ENCODE measurements at regions not wholly inside any gene's neighbourhood (a gene's known extent, or its start where the extent isn't known, plus 50 kb on each side); places are given as distances from the start of the nearest gene placed in this dataset.
A peak's percentile ranks its signal among the peaks of the same experiment; 100 is the strongest.

DNA sequence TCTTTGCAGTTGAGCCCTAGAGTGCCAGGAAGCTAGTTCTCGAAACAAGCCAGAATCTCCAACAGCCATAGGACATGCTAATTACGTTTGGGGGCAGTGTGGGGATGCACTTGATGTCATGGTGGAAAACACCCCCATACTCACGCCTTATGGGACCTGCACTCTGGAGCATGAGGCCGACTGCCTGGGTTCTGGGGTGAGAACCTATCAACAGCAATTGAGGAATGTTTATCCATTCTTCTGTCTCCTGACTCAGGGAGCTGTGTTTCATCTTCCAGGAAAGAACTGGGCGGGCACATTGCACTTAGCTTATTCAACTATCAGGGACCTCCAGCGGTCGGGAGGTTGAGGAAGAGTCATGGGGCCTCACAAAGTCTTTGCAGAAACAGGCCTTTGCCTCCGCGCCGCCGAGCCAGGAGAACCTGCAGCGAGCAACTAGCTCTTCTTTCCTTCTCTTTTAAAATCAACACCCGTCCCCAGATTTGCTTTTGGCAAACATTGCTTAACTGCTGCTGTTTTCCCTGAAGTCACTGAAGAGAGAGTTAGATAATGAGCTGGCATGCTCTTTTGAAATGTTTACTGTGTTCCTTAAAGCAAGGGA is 226.1 kb upstream of the DIO3 start (continued):
- TF ChIP-seq ZMYM4 (CRISPR knock-in tag; IDR thresholded peaks at IDR 0.05) (no peak), PCBP1 (IDR thresholded peaks at IDR 0.05; ENCODE audit: borderline replicate concordance, low read depth, low read length) (no peak), TBX2 (CRISPR knock-in tag; IDR thresholded peaks at IDR 0.05; ENCODE audit: borderline replicate concordance) (peak; percentile 75), ZNF605 (CRISPR knock-in tag; IDR thresholded peaks at IDR 0.05) (peak; percentile 61; the same call in 1 of the 2 replicates), ZNF441 (CRISPR knock-in tag; IDR thresholded peaks at IDR 0.05; ENCODE audit: borderline replicate concordance) (peak; percentile 16; the same call in 1 of the 2 replicates), PLRG1 (conservative IDR thresholded peaks at IDR 0.05) (no peak), ZNF350 (CRISPR knock-in tag; IDR thresholded peaks at IDR 0.05; ENCODE audit: borderline replicate concordance, low read depth) (0 out of 2 replicates have a peak, but pooled peaks have one; percentile 21), ZNF841 (CRISPR knock-in tag; IDR thresholded peaks at IDR 0.05; ENCODE audit: borderline replicate concordance) (no peak), PRMT3 (CRISPR knock-in tag; IDR thresholded peaks at IDR 0.05; ENCODE audit: borderline replicate concordance, low read depth) (no peak), ZNF383 (CRISPR knock-in tag; IDR thresholded peaks at IDR 0.05; ENCODE audit: borderline replicate concordance) (no peak), ZNF33B (CRISPR knock-in tag; IDR thresholded peaks at IDR 0.05) (no peak), PCBP2 (optimal IDR thresholded peaks at IDR 0.05; ENCODE audit: low read depth, low read length, poor library complexity, severe bottlenecking) (no peak), KAT2B (IDR thresholded peaks at IDR 0.05; ENCODE audit: borderline replicate concordance, low read depth, low read length) (no peak), ZBTB21 (CRISPR knock-in tag; IDR thresholded peaks at IDR 0.05) (0 out of 2 replicates have a peak, but pooled peaks have one; percentile 4), ZMAT3 (CRISPR knock-in tag; conservative IDR thresholded peaks at IDR 0.05) (no peak)
- TF ChIP-seq, protein P1, sequence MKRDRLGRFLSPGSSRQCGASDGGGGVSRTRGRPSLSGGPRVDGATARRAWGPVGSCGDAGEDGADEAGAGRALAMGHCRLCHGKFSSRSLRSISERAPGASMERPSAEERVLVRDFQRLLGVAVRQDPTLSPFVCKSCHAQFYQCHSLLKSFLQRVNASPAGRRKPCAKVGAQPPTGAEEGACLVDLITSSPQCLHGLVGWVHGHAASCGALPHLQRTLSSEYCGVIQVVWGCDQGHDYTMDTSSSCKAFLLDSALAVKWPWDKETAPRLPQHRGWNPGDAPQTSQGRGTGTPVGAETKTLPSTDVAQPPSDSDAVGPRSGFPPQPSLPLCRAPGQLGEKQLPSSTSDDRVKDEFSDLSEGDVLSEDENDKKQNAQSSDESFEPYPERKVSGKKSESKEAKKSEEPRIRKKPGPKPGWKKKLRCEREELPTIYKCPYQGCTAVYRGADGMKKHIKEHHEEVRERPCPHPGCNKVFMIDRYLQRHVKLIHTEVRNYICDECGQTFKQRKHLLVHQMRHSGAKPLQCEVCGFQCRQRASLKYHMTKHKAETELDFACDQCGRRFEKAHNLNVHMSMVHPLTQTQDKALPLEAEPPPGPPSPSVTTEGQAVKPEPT (CRISPR knock-in tag; IDR thresholded peaks at IDR 0.05; ENCODE audit: low read depth), result peak; percentile 87; the same call in 1 of the 2 replicates
- TF ChIP-seq, protein P2, sequence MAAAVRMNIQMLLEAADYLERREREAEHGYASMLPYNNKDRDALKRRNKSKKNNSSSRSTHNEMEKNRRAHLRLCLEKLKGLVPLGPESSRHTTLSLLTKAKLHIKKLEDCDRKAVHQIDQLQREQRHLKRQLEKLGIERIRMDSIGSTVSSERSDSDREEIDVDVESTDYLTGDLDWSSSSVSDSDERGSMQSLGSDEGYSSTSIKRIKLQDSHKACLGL (CRISPR knock-in tag; IDR thresholded peaks at IDR 0.05), result no peak
- TF ChIP-seq, protein P3, sequence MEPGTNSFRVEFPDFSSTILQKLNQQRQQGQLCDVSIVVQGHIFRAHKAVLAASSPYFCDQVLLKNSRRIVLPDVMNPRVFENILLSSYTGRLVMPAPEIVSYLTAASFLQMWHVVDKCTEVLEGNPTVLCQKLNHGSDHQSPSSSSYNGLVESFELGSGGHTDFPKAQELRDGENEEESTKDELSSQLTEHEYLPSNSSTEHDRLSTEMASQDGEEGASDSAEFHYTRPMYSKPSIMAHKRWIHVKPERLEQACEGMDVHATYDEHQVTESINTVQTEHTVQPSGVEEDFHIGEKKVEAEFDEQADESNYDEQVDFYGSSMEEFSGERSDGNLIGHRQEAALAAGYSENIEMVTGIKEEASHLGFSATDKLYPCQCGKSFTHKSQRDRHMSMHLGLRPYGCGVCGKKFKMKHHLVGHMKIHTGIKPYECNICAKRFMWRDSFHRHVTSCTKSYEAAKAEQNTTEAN (CRISPR knock-in tag; conservative IDR thresholded peaks at IDR 0.05), result peak; percentile 67
- TF ChIP-seq, protein P4, sequence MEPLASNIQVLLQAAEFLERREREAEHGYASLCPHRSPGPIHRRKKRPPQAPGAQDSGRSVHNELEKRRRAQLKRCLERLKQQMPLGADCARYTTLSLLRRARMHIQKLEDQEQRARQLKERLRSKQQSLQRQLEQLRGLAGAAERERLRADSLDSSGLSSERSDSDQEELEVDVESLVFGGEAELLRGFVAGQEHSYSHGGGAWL (CRISPR knock-in tag; IDR thresholded peaks at IDR 0.05), result no peak; the same call in 1 of the 2 replicates
- TF ChIP-seq, protein P5, sequence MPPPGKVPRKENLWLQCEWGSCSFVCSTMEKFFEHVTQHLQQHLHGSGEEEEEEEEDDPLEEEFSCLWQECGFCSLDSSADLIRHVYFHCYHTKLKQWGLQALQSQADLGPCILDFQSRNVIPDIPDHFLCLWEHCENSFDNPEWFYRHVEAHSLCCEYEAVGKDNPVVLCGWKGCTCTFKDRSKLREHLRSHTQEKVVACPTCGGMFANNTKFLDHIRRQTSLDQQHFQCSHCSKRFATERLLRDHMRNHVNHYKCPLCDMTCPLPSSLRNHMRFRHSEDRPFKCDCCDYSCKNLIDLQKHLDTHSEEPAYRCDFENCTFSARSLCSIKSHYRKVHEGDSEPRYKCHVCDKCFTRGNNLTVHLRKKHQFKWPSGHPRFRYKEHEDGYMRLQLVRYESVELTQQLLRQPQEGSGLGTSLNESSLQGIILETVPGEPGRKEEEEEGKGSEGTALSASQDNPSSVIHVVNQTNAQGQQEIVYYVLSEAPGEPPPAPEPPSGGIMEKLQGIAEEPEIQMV (CRISPR knock-in tag; IDR thresholded peaks at IDR 0.05; ENCODE audit: low read depth), result no peak
- TF ChIP-seq, protein P6, sequence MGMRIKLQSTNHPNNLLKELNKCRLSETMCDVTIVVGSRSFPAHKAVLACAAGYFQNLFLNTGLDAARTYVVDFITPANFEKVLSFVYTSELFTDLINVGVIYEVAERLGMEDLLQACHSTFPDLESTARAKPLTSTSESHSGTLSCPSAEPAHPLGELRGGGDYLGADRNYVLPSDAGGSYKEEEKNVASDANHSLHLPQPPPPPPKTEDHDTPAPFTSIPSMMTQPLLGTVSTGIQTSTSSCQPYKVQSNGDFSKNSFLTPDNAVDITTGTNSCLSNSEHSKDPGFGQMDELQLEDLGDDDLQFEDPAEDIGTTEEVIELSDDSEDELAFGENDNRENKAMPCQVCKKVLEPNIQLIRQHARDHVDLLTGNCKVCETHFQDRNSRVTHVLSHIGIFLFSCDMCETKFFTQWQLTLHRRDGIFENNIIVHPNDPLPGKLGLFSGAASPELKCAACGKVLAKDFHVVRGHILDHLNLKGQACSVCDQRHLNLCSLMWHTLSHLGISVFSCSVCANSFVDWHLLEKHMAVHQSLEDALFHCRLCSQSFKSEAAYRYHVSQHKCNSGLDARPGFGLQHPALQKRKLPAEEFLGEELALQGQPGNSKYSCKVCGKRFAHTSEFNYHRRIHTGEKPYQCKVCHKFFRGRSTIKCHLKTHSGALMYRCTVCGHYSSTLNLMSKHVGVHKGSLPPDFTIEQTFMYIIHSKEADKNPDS (CRISPR knock-in tag; IDR thresholded peaks at IDR 0.05), result no peak
